ENCODE measurements at regions not wholly inside any gene's neighbourhood (a gene's known extent, or its start where the extent isn't known, plus 50 kb on each side); places are given as distances from the start of the nearest gene placed in this dataset.
A peak's percentile ranks its signal among the peaks of the same experiment; 100 is the strongest.

DNA sequence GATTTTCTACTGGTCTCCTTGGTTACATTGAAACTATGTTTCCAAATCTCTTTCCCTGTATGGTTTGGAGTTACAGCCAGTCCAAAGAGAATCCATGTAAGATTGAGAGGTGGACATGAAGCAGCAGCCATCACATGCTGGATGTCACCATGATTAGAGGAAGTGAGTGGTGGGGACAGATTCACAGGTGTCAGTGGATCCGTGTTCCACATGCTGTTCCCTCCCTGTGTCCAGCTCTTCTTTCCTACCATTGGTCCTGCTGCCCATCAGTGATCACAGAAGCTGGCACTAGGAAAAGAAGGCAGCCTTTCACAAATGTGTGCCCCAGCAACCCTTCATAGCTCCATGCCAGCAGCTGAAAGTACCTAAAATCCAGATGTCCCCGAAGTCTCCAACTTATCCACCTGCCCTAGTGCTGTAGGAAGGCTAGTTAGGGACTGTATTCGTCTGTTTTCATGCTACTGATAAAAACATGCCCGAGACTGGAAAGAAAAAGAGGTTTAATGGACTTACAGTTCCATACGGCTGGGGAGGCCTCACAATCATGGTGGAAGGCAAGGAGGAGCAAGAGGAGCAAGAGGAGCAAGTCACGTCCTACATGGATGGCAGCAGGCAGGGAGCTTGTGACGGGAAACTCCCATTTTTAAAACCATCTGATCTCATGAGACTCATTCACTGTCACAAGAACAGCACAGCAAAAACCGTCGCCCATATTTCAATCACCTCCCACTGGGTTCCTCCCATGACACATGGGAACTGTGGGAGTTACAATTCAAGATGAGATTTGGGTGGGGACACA lies 207.5 kb downstream of the INSIG2 start:
- H3K4me1 Mint-ChIP-seq: no peaks in the 10 kb centered on the region
- H3K27me3 Mint-ChIP-seq: peaks cover 12% of the 10 kb centered on the region
- peaks cover 2% of the 10 kb centered on the region for H3K9me3 Mint-ChIP-seq
- H3K36me3 Mint-ChIP-seq: no peaks in the 10 kb centered on the region
- H3K4me3 Mint-ChIP-seq: no peak overlapping the region
- DNase-seq (ENCODE audit: low spot score in 2 of 2) (no peak), ATAC-seq (ENCODE audit: low read depth) (no peak)
- no peak overlapping the region for H3K27ac Mint-ChIP-seq

DNA sequence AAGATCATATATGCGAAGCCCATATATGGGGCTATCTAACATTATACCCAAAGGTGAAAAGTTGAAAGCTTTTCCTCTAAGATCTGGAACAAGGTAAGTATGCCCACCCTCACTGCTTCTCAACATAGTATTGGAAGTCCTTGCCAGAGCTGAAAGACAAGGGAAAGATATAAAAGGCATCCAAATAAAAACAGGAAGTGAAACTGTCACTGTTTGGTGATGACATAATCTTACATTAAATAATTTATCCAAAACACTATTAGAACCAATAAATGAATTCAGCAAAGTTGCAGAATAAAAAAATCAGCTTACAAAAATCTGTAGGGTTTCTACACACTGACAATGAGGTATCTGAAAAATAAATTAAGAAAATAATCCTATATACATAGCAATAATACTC lies 205.8 kb downstream of the INSIG2 start:
- no peak for DNase-seq (ENCODE audit: low spot score in 2 of 2)
- H3K4me1 Mint-ChIP-seq: no peaks in the 10 kb centered on the region
- H3K4me3 Mint-ChIP-seq: no peak overlapping the region
- peak; percentile 46 for ATAC-seq (ENCODE audit: low read depth)
- no peaks in the 10 kb centered on the region for H3K36me3 Mint-ChIP-seq
- H3K9me3 Mint-ChIP-seq: peaks cover 2% of the 10 kb centered on the region
- peaks cover 13% of the 10 kb centered on the region for H3K27me3 Mint-ChIP-seq
- no peak overlapping the region for H3K27ac Mint-ChIP-seq

DNA sequence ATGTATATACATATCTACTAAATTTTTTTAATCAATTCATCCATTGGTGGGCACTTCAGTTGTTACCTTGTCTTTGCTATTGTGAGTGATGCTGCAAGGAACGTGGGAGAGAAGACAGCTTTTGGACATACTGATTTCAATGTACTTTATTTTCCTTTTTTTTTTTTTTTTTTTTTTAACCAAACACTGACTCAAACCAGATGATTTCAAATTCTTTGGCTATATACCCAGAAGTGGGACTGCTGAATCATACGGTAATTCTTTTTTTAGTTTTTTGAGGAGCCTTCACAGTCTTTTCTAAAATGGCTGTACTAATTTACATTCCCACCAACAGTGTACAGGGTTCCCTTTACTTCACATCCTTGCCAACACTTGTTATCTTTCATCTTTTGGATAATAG lies 204.7 kb downstream of the INSIG2 start:
- Mint-ChIP-seq H3K4me1 (no peaks in the 10 kb centered on the region), H3K4me3 (no peak overlapping the region), H3K36me3 (no peaks in the 10 kb centered on the region), H3K27me3 (peaks cover 11% of the 10 kb centered on the region), H3K27ac (no peak overlapping the region), H3K9me3 (peaks cover 2% of the 10 kb centered on the region)
- ATAC-seq (ENCODE audit: low read depth) (no peak), DNase-seq (ENCODE audit: low spot score in 2 of 2) (no peak)

DNA sequence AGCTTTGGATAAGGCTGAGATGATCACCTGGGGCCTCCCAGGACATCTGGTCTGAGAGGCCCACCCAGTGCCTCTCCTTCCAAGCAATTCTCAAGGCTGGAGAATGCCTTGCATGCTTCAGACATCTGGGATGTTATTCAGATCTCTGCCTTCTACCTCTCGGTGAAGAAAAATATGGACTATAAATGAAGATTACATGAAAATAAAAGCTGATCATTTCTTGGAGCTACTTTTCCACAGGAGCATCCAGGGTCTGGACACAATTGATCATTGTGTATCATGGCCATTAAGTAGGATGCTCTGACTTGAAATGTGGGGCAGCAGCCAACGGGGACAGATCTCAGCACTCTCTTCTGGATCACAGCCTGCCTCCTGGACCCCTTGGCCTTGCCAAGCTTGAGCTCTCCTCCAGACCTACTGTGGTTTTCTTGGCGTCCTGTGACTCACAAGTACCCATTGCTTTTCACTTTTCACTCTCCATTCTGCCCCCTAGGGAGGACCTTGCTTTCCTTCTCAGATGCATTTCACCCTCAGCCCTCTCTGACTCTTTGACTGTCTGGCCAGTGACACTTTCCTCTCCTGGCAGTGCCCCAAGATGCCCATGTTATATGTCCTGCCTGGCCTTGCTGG lies 203.1 kb downstream of the INSIG2 start:
- Mint-ChIP-seq H3K4me1 (no peaks in the 10 kb centered on the region), H3K36me3 (no peaks in the 10 kb centered on the region), H3K9me3 (peaks cover 2% of the 10 kb centered on the region), H3K27ac (no peak overlapping the region), H3K4me3 (no peak overlapping the region), H3K27me3 (peaks cover 15% of the 10 kb centered on the region)
- ATAC-seq (ENCODE audit: low read depth) (no peak), DNase-seq (ENCODE audit: low spot score in 2 of 2) (no peak)

DNA sequence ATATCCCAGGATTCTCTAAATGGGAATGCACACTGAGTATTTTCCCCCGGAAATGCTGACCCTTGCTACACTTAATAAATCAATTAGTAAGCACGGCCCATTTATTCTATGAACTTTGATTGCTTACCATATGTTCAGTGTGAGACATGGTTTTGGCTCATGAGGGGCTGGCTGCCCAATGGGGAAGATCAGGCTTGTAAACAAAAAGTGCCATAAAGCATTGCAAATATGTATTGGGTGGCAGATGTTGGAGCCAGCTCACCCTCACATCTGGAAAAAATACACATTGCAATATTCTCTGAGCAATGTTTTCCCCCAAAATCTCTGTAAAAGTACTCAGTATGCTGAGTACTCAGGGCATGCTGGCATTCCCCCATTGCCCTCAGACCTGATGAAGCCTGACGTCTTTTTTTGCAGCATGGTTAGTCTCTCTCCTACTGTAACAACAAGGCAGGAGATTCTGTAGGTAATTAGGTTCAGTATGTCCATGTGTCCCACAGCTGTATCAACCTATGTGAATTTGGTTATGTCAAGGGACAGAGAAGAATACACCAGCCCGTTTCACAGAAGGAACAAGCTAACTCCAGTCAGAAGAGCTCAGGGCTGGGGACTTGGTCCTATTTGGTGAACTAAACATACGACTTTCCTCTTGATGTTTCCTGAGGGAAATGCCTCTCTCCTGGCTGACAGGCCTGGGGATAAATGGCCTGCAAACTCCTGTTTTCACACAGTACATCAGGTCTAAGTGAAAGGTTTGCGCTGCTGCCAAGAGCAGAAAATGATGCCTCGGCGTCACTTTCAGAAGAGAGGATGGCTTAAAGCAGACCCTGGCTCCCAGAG lies 202.4 kb downstream of the INSIG2 start:
- DNase-seq (ENCODE audit: low spot score in 2 of 2) (no peak), ATAC-seq (ENCODE audit: low read depth) (no peak)
- H3K4me1 Mint-ChIP-seq: no peaks in the 10 kb centered on the region
- H3K9me3 Mint-ChIP-seq: no peaks in the 10 kb centered on the region
- H3K36me3 Mint-ChIP-seq: no peaks in the 10 kb centered on the region
- peaks cover 13% of the 10 kb centered on the region for H3K27me3 Mint-ChIP-seq
- no peak overlapping the region for H3K27ac Mint-ChIP-seq
- H3K4me3 Mint-ChIP-seq: no peak overlapping the region

GRCh38 chr2:118279005-118279404 lies 190.7 kb downstream of the INSIG2 start:
- H3K27ac Mint-ChIP-seq: no peak overlapping the region
- H3K4me1 Mint-ChIP-seq: no peaks in the 10 kb centered on the region
- H3K27me3 Mint-ChIP-seq: peaks cover 16% of the 10 kb centered on the region
- no peak for ATAC-seq (ENCODE audit: low read depth)
- DNase-seq (ENCODE audit: low spot score in 2 of 2): no peak
- H3K36me3 Mint-ChIP-seq: no peaks in the 10 kb centered on the region
- H3K4me3 Mint-ChIP-seq: no peak overlapping the region
- H3K9me3 Mint-ChIP-seq: no peaks in the 10 kb centered on the region

DNA sequence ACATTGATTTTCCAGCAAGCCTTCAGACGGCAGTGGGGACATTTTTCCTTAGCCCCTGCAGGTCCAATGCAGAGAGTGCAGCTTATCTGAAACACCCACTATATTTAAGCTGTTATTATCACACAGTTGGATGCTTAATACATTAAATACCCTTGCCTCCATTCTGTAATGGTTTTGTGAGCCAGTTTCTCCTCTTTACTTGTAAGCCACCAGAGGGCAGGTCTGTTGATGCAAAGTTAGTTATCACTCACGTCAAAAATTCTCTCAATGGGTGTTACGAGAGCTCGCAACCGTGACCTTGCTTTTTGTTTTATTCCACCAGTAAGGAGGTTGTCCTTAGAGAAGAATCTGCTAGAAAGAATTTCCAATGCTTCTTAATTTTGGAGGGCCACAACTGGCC lies 189.8 kb downstream of the INSIG2 start:
- peaks cover 12% of the 10 kb centered on the region for H3K27me3 Mint-ChIP-seq
- H3K27ac Mint-ChIP-seq: no peak overlapping the region
- H3K36me3 Mint-ChIP-seq: no peaks in the 10 kb centered on the region
- no peaks in the 10 kb centered on the region for H3K9me3 Mint-ChIP-seq
- H3K4me3 Mint-ChIP-seq: no peak overlapping the region
- H3K4me1 Mint-ChIP-seq: no peaks in the 10 kb centered on the region
- DNase-seq (ENCODE audit: low spot score in 2 of 2) (no peak), ATAC-seq (ENCODE audit: low read depth) (no peak)

DNA sequence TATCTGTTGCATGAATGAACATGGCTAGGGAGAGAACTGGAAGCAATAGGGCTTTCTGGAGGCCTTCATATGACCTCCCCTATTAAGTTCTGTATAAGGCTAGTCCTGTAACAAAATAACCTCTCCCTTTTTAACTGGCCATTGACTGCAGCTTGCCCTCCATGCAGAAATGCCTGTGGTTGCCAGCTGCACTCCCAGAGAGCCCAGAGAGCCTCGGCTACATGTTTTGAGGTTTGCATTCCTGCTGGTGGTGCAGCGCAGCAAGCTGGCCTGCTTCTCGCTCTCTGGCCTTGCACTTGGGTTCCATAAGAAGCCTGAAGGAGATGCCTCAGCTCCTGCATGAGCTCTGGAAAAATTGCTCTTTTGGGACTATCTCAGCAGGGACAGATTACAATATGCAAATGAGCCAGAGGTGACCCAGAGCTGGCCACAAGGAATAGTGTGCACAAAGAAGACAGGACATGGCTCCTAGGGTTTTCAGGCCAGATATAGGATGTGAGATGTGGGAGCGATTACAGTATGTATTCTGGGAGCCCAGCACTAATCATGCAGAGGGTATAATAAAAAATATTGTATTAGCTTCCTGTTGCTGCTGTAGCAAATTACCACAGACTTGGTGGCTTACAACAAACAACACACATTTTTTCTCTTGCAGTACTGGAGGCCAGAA lies 186.7 kb downstream of the INSIG2 start:
- H3K9me3 Mint-ChIP-seq: no peaks in the 10 kb centered on the region
- DNase-seq (ENCODE audit: low spot score in 2 of 2) (no peak), ATAC-seq (ENCODE audit: low read depth) (no peak)
- no peak overlapping the region for H3K27ac Mint-ChIP-seq
- H3K4me3 Mint-ChIP-seq: no peak overlapping the region
- H3K36me3 Mint-ChIP-seq: no peaks in the 10 kb centered on the region
- H3K4me1 Mint-ChIP-seq: no peaks in the 10 kb centered on the region
- peaks cover 12% of the 10 kb centered on the region for H3K27me3 Mint-ChIP-seq

DNA sequence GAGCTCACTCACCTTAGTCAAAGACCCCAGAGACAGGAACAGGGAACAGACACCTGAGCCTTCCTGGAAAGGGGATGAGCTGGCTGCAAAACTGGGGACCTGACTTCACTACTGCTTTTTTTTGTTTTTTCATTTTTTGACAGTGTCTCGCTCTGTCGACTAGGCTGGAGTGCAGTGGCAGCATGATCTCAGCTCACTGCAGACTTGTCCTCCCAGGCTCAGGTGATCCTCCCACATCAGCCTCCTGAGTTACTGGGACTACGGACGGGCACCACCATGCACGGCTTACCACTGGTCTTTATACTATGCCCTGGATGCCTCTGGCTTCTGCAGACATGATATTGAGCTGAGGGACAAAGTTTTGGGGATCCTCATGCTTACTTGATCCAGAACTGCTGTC lies 184.1 kb downstream of the INSIG2 start:
- Mint-ChIP-seq H3K36me3 (no peaks in the 10 kb centered on the region), H3K4me3 (no peak overlapping the region), H3K27me3 (peaks cover 10% of the 10 kb centered on the region), H3K27ac (no peak overlapping the region), H3K9me3 (no peaks in the 10 kb centered on the region), H3K4me1 (no peaks in the 10 kb centered on the region)
- DNase-seq (ENCODE audit: low spot score in 2 of 2) (no peak), ATAC-seq (ENCODE audit: low read depth) (no peak)

DNA sequence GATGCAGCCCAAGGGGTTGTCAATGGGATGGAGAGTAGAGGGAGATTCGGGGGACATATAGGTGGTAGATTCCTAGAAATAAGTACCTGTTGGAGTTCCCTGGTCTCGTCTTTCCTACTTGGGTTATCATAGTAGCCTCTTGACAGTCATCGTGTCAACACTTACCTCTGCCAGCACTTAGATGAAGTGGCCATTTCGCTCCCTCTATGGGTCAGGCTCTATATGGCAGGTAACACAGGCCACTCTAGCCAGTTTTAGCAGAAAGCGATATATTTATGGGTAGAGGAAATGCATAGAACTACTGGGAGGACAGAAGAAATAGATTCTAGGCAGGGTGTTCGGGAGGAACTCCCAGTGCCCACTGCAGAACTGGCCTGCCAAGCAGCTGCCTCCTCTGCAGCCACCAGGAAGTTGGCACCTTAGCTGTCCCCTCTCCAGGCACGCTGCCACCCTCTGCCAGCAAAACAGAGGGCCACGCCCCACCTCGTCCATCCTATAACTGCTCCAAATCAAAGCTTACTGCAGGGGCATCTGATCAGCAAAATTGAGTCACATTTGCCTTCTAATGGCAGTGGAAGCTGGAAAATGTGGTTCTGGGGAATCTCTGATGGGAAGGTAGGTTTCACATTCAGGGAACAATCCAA lies 181.3 kb downstream of the INSIG2 start:
- DNase-seq (ENCODE audit: low spot score in 2 of 2) (no peak), ATAC-seq (ENCODE audit: low read depth) (no peak)
- H3K4me1 Mint-ChIP-seq: no peaks in the 10 kb centered on the region
- no peaks in the 10 kb centered on the region for H3K36me3 Mint-ChIP-seq
- H3K27ac Mint-ChIP-seq: no peak overlapping the region
- no peak overlapping the region for H3K4me3 Mint-ChIP-seq
- H3K9me3 Mint-ChIP-seq: no peaks in the 10 kb centered on the region
- H3K27me3 Mint-ChIP-seq: peaks cover 10% of the 10 kb centered on the region

DNA sequence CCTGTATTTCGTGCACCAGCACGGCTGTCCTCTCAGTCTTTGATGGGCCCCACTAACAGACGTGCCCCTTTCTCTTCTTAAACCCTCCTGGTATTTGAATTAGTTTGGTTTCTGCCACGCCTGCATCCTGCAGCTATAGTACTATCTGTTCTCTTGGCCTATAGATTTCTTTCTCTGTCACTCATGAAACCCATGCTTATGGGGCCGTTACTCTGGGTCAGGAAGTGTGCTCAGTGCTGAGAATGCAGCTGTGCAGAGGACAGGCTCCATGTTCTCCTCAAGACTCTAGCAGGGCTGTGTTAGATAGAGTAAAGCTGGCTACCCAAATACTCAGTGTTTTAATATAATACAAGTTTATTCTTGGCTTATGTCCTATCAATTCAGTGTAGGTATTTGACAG lies 180.0 kb downstream of the INSIG2 start:
- no peaks in the 10 kb centered on the region for H3K9me3 Mint-ChIP-seq
- no peak for DNase-seq (ENCODE audit: low spot score in 2 of 2)

DNA sequence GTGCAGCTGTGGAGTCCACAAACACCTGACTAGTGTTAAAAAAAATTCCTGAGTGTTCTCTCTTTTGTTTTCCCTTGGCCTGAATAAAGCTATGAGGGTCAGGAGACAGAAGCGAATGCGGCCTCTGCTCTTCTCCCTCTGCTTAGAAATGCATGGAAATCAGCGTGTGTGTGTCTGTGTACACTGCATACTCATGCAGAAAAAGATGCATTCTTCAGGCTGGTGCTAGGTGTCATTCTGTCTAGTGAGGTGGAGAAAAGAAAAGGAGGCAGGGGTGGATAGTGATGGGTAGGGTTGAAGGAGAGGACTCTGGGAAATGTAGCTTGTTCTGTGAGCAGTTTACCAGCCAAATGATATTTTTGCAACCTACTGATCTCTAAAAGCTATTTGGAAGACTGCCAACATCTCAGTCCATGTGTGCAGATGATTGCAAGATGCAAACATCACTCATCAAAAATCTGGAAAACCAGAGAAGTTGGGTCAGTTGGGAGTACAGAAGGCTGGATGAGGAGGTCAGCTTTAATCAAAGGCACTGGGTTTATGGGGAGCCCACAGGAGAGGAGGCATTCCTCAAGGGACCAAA lies 177.7 kb downstream of the INSIG2 start:
- ATAC-seq (ENCODE audit: low read depth): no peak
- no peaks in the 10 kb centered on the region for H3K4me1 Mint-ChIP-seq
- H3K27me3 Mint-ChIP-seq: peaks cover 13% of the 10 kb centered on the region
- DNase-seq (ENCODE audit: low spot score in 2 of 2): no peak
- no peaks in the 10 kb centered on the region for H3K36me3 Mint-ChIP-seq
- no peaks in the 10 kb centered on the region for H3K9me3 Mint-ChIP-seq
- H3K27ac Mint-ChIP-seq: no peak overlapping the region
- no peak overlapping the region for H3K4me3 Mint-ChIP-seq

More for the DNA sequence above, 180.0 kb downstream of the INSIG2 start:
- Mint-ChIP-seq H3K27me3 (peaks cover 13% of the 10 kb centered on the region), H3K4me1 (no peaks in the 10 kb centered on the region), H3K36me3 (no peaks in the 10 kb centered on the region), H3K4me3 (no peak overlapping the region), H3K27ac (no peak overlapping the region)
- no peak for ATAC-seq (ENCODE audit: low read depth)

DNA sequence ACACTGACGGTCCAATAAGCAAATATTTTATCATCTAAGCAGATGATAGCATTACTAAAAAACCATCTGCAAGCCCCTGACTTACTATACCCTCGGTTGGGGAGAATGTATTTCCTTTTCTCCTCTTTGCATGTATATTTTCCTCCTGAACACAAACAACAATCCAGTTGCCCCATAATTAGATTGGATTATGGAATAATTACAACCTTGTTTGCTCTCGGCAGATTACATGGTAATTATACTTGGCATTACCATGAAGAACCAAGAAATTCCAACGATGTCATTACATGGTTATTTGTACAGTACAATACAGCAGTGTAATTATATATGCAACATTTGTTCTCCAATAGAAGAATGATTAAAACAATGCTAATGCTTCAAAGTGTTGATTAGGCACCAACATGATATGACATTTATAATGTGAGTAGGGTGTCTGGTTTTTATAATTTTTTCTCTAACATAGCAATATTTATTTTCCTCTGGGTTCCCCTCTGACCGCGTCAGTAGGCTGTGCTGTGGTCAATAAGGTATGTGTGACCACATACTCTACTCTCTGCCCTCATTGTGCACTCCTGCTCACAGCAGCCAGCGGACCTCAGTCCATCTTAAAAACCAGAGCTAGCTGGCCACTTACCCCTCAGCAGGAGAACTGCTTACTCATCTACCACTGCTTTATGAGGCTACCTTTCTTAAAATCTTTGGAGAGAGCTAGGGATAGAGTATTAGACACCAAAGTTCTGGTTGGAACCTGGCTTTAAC lies 176.1 kb downstream of the INSIG2 start:
- peaks cover 16% of the 10 kb centered on the region for H3K27me3 Mint-ChIP-seq
- no peak overlapping the region for H3K27ac Mint-ChIP-seq
- ATAC-seq (ENCODE audit: low read depth) (no peak), DNase-seq (ENCODE audit: low spot score in 2 of 2) (no peak)
- no peaks in the 10 kb centered on the region for H3K4me1 Mint-ChIP-seq
- no peaks in the 10 kb centered on the region for H3K36me3 Mint-ChIP-seq
- H3K9me3 Mint-ChIP-seq: peaks cover 1% of the 10 kb centered on the region
- H3K4me3 Mint-ChIP-seq: no peak overlapping the region

All from memory B cell (primary cell).